IPS DF 6.9 (cell line): ENCODE measurements at regions not wholly inside any gene's neighbourhood (a gene's known extent, or its start where the extent isn't known, plus 50 kb on each side); places are given as distances from the start of the nearest gene placed in this dataset.

Experiments used
- DNase-seq: peaks from one replicate; pipeline ENCODE4 v3.0.0-alpha.2; 2013; ENCODE audit warnings: low read depth, low spot score
- H3K27ac ChIP-seq: one replicate; pipeline ENCODE4 v1.5.1; 2013; ENCODE audit warnings: low read length, control low read depth
- H3K27me3 ChIP-seq: 2 replicates; pipeline ENCODE4 v1.6.1; 2013; ENCODE audit warnings: mild to moderate bottlenecking, low read length; ENCODE audit not compliant: control insufficient read depth, insufficient read depth
- H3K36me3 ChIP-seq: 2 replicates; pipeline ENCODE4 v1.6.1; 2013; ENCODE audit warnings: low read length; ENCODE audit not compliant: control insufficient read depth, insufficient read depth
- H3K4me1 ChIP-seq: 2 replicates; pipeline ENCODE4 v1.6.1; 2013; ENCODE audit warnings: low read length; ENCODE audit not compliant: control insufficient read depth, insufficient read depth
- H3K4me3 ChIP-seq: 2 replicates; pipeline ENCODE4 v1.5.1; 2013; ENCODE audit warnings: mild to moderate bottlenecking, low read length
- H3K9me3 ChIP-seq: 2 replicates; pipeline ENCODE4 v1.6.1; 2013; ENCODE audit warnings: low read length, inconsistent platforms; ENCODE audit not compliant: control insufficient read depth, insufficient read depth
- WGBS: extraction: QIAGEN DNeasy Blood & Tissue Kit; methylation state at CpG from one replicate; pipeline ENCODE4 v1.1.7; 2013; ENCODE audit warnings: mixed read lengths, missing lambda C conversion rate; ENCODE audit not compliant: insufficient read length, insufficient coverage; 5-methylcytosine and 5-hydroxymethylcytosine counted together

DNA sequence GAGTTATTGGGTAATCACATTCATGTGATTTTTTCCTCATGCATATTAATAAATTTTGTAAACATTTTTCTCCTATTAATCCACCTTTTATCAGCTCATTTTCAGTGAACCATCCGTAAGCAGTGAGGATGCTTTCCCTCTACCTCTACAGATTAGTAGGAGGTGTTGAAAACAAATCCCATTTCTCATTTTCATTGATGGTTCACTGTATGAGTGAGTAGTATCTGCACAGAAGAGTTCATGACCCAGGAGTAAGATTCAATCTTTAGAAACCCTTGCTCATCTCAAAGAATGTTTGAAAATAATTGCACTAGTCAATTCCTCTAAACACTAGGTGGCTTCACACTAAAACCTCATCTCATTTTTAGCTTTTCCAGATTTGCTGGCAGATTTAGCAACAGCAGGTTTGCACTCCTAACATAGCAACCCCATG, 440.0 kb downstream of the HAO1 start:
- no peaks in the 10 kb centered on the region for H3K27me3 ChIP-seq
- DNase-seq: no peak
- no peaks in the 10 kb centered on the region for H3K36me3 ChIP-seq
- 0 out of 2 replicates have a peak, but pooled peaks cover 2% of the 10 kb centered on the region for H3K4me1 ChIP-seq
- WGBS: no CpG with 5 or more reads among the region's 1 CpG
- H3K9me3 ChIP-seq: no peaks in the 10 kb centered on the region
- H3K27ac ChIP-seq: no peak overlapping the region
- H3K4me3 ChIP-seq: no peak overlapping the region

DNA sequence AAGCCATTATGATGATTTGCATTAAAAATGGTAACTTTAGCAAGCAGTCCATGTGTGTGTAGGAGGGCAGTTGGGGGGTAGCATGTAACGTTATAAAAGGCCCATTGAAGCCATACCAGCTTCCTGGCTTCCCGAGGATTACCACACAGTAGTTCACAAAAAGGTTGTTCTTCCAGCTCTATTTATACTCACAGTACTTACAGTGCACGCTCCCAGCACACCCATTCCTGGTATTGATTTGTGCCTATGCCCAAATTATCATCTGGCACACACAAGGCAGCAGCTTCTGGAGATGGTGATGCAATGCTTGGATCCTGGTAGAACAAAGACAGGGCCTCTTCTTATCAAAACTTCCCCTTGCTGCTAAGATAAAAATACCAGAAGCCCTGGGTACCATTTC, 436.8 kb downstream of the HAO1 start:
- no peak for DNase-seq
- WGBS: no CpG with 5 or more reads among the region's 3 CpGs
- no peaks in the 10 kb centered on the region for H3K9me3 ChIP-seq
- H3K4me1 ChIP-seq: 0 out of 2 replicates have a peak, but pooled peaks cover 2% of the 10 kb centered on the region
- H3K27ac ChIP-seq: no peak overlapping the region
- H3K36me3 ChIP-seq: no peaks in the 10 kb centered on the region
- H3K4me3 ChIP-seq: no peak overlapping the region
- no peaks in the 10 kb centered on the region for H3K27me3 ChIP-seq

DNA sequence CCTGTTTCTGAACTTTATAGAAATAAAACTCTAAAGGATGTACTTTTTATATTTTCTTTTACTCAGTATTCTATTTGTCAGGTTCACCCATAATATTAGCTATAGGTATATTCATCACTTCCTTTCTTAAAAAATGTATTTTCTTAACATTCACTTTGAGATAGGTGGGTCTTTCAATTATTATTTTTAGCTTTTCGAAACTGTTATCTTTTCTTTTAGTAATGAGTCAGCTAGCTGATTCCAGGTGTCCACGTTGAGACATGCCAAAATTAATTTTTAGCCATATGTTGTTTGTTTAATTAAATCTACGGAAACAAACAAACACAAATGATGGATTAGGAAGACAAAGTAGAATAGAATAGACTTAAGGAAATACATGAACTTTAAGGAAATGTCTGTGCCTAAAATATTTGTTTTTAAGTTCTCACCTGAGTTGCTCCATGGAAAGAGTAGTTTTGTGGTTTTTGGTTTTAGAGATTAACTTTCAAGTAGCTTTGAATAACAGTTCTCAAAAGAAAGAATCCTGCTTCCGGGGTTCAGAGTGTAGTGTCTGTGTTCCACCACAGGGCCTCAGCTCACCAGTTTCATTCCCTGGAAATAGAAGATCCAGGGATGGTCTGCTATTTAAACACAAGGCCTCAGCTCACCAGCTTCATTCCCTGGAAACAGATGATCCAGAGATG, 435.0 kb downstream of the HAO1 start:
- Histone ChIP-seq H3K27ac (no peak overlapping the region), H3K4me3 (no peak overlapping the region), H3K36me3 (no peaks in the 10 kb centered on the region), H3K4me1 (0 out of 2 replicates have a peak, but pooled peaks cover 2% of the 10 kb centered on the region), H3K9me3 (no peaks in the 10 kb centered on the region), H3K27me3 (no peaks in the 10 kb centered on the region)
- WGBS: no CpG with 5 or more reads among the region's 4 CpGs
- no peak for DNase-seq

DNA sequence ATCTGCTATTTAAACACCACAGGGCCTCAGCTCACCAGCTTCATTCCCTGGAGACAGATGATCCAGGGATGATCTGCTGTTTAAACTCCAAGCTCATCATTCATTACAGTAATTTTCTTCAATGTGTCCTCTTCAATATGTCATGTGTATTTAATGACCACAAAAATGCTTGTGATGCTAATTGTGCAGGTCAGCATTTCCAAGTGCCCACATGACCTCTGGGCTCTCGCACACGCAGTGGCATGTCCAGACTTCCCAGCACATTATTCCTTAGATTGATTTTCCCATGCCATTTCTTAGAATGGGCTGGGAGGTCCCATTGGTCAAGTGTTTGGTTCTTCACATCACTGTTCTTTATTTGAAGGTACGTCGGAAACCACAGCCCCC, 434.4 kb downstream of the HAO1 start:
- no peak overlapping the region for H3K27ac ChIP-seq
- DNase-seq: no peak
- WGBS: no CpG with 5 or more reads among the region's 4 CpGs
- no peak overlapping the region for H3K4me3 ChIP-seq
- H3K9me3 ChIP-seq: no peaks in the 10 kb centered on the region
- 0 out of 2 replicates have a peak, but pooled peaks cover 2% of the 10 kb centered on the region for H3K4me1 ChIP-seq
- no peaks in the 10 kb centered on the region for H3K27me3 ChIP-seq
- no peaks in the 10 kb centered on the region for H3K36me3 ChIP-seq

DNA sequence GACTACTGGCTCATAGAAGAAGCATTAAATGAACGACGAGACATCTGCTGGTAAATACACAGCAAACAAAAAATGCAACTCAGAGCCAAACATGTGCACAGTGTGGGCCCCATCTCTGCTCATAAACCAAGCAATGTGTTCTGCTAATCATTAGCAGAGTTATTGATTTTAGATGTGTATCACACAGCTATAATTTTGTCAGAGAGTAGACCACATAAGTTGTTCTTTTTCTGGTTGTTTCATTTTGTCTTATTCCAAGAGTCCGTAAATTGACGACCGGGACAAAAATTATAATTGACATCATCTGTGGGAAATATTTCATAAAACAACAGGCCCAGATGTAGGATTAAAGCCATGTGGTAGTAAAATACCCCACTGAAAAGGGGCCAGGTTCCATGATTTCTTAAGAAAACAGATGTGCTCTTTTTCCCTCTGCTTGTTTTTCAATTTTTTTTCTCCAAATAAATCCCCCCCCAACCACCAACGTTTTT, 423.6 kb downstream of the HAO1 start:
- WGBS: 100% methylated on average over 1 of the region's 6 CpGs
- H3K9me3 ChIP-seq: no peaks in the 10 kb centered on the region
- H3K27ac ChIP-seq: no peak overlapping the region
- no peak for DNase-seq
- no peaks in the 10 kb centered on the region for H3K27me3 ChIP-seq
- H3K4me1 ChIP-seq: no peaks in the 10 kb centered on the region
- no peaks in the 10 kb centered on the region for H3K36me3 ChIP-seq
- no peak overlapping the region for H3K4me3 ChIP-seq

DNA sequence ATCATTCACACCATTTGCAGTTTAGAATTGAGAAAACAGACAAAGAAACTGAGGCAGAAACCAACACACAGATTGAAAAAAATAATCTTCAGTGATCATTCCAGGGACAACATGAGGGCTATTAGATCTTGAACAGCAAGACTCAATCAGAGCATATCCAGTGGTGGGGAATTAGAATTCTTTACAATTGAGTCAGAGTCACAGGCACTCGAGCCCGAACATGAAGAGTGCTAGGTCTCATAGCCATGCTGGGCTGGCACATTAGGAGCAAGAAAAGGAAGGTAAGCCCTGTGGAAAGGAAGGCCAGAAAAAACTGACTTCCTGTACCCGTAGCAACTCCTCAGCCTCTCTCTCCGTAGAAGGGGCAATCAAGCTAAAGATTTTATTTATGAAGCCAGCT, 419.9 kb downstream of the HAO1 start:
- no CpG with 5 or more reads among the region's 4 CpGs for WGBS

DNA sequence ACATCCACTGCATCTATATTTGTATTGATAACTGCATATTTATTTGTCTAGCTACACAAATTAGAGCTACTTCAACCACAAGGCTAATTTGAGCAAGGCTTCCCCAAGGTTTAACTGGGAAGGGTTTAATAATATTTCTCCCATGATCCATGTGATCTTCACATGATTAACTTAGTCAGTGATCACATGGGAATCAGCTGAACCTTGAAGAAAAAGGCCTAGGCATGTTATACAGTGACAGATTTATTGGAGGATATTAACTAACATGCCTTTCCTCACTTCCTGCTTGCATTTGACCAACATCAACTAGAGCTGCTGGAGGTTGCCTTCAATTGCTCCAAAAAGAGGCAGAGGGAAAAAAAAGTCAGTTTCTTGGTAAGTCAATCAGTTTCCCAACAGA, 417.0 kb downstream of the HAO1 start:
- Histone ChIP-seq H3K27ac (no peak overlapping the region), H3K36me3 (no peaks in the 10 kb centered on the region), H3K4me3 (no peak overlapping the region), H3K27me3 (no peaks in the 10 kb centered on the region), H3K9me3 (no peaks in the 10 kb centered on the region), H3K4me1 (no peaks in the 10 kb centered on the region)
- DNase-seq: no peak

More for the DNA sequence above, 419.9 kb downstream of the HAO1 start:
- Histone ChIP-seq H3K9me3 (no peaks in the 10 kb centered on the region), H3K36me3 (no peaks in the 10 kb centered on the region), H3K4me1 (no peaks in the 10 kb centered on the region), H3K4me3 (no peak overlapping the region), H3K27me3 (no peaks in the 10 kb centered on the region), H3K27ac (no peak overlapping the region)
- no peak for DNase-seq

DNA sequence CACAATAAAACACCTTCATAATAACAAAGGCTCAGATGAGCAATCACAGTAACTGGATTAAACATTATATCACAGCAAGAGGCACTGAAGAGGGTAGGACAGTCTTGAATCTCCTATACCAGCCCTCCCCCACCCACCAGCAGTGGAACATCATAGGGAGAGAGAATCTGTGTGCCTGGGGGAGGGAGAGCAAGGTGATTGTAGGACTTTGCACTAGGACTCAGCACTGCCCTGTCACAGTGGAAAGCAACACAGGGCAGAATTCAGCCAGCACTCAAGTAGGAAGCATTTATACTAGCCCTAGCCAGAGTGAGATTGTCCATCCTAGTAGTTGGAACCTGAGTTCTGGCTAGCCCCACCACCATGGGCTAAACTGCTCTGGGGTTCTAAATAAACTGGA, 400.2 kb downstream of the HAO1 start:
- no peak overlapping the region for H3K4me3 ChIP-seq
- no peaks in the 10 kb centered on the region for H3K9me3 ChIP-seq
- no peaks in the 10 kb centered on the region for H3K36me3 ChIP-seq
- no peak overlapping the region for H3K27ac ChIP-seq
- H3K27me3 ChIP-seq: no peaks in the 10 kb centered on the region
- no peak for DNase-seq
- H3K4me1 ChIP-seq: no peaks in the 10 kb centered on the region

DNA sequence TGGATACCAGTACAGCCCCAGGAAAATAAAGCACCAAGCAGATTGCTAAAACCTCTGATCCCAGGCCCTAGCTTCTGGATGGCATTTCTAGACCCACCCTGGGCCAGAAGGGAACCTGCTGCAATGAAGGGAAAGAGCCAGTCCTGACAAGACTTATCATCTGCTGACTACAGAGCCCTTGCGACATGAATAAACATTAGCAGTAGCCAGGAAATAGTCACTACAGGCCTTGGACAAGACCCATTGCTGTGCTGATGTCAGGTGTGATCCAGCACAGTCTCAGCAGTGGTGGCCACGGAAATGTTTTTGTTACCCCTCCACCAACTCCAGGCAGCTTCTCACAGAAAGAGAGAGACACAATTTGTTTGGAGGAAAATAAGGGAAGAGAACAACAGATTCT, 399.3 kb downstream of the HAO1 start:
- H3K27ac ChIP-seq: no peak overlapping the region
- no peaks in the 10 kb centered on the region for H3K27me3 ChIP-seq
- no peak overlapping the region for H3K4me3 ChIP-seq
- WGBS: no CpG with 5 or more reads among the region's 2 CpGs
- H3K36me3 ChIP-seq: no peaks in the 10 kb centered on the region
- H3K9me3 ChIP-seq: no peaks in the 10 kb centered on the region
- no peaks in the 10 kb centered on the region for H3K4me1 ChIP-seq
- DNase-seq: no peak

DNA sequence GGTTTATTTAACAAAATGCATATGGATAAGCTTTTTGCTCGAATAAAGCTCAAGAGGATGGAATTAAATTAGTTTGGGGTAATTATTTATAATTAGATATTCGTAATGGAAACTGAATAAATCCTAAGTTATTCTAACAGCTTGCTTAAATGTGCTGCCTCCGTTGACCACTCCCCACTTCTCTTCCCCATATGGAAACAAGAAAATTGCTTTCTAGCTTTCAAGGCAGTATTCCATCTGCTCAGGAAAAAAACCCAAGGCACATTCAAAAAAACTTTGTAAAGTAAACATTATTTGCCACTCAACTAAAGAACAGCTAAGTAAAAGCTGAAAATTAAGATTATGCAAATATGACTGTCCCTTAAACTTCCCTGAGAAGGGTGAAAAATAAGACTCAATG, 369.2 kb downstream of the HAO1 start:
- no peak overlapping the region for H3K4me3 ChIP-seq
- 100% methylated on average over 2 of the region's 3 CpGs for WGBS
- H3K4me1 ChIP-seq: no peaks in the 10 kb centered on the region
- H3K27ac ChIP-seq: no peak overlapping the region
- no peaks in the 10 kb centered on the region for H3K27me3 ChIP-seq
- no peak for DNase-seq
- H3K36me3 ChIP-seq: no peaks in the 10 kb centered on the region
- H3K9me3 ChIP-seq: no peaks in the 10 kb centered on the region

DNA sequence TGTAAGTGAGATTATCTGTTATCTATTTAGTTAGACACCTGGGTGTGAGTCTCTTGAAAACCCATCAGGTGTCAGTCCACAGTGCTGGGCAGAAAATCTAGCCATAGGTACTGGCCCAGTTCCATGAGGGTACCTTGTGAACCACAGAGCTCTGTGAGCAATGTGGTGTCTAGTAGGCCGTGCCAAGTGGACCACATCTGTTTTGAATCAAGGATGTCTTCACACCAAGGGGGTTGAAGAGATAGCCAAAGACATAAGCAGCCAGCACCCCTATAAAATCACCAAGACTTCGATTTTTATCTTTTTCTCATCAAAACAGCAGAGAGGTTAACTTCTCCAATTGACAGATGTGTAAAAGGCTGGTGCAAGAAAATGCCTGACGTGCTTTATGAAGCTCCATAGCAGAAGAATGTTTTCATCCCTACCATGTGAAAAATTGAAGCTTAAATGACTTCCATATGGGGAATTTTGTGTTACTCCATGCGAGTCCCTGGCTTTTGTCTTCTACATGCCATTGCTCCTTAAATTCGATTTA, 368.7 kb downstream of the HAO1 start:
- no CpG with 5 or more reads among the region's 5 CpGs for WGBS
- no peak for DNase-seq
- Histone ChIP-seq H3K27me3 (no peaks in the 10 kb centered on the region), H3K27ac (no peak overlapping the region), H3K4me3 (no peak overlapping the region), H3K9me3 (no peaks in the 10 kb centered on the region), H3K4me1 (no peaks in the 10 kb centered on the region), H3K36me3 (no peaks in the 10 kb centered on the region)
